Erythroblast (primary cell): ENCODE measurements at regions not wholly inside any gene's neighbourhood (a gene's known extent, or its start where the extent isn't known, plus 50 kb on each side); places are given as distances from the start of the nearest gene placed in this dataset.

Source experiments
- GATA1 ChIP-seq: IDR thresholded peaks from 2 replicates; pipeline ENCODE4 v1.6.1; 2011; ENCODE audit warnings: low read depth, mild to moderate bottlenecking, control low read depth, low read length, moderate library complexity
- POLR2A ChIP-seq: IDR thresholded peaks from 2 replicates; pipeline ENCODE4 v1.6.1; 2011; ENCODE audit warnings: mild to moderate bottlenecking, low read length

DNA sequence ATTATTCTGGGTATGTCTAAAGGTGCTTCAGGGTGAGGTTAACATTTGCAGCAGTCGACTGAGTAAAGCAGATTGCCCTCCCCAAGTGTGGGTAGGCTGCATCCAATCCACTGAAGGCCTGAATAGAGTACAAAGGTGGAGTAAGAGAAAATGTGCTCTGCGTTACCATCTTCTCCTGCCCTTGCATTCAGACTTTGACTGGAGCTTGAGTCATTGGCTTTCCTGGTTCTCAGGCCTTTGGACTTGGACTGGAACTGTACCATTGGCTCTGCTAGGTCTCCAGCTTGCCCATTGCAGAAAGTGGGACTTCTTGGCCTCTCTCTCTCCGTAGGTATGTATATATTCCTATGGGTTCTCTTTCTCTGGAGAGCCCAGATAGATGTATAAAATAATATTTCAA is 120.9 kb upstream of the CNTLN start:
- TF ChIP-seq POLR2A (no peak), GATA1 (no peak)
